Kasumi-1 (cell line): ENCODE measurements at regions not wholly inside any gene's neighbourhood (a gene's known extent, or its start where the extent isn't known, plus 50 kb on each side); places are given as distances from the start of the nearest gene placed in this dataset.

Source experiments
- DNase-seq, 2 experiments: peaks; one replicate each; lab custom pipeline; 2025; lab: John Stamatoyannopoulos, UW

DNA sequence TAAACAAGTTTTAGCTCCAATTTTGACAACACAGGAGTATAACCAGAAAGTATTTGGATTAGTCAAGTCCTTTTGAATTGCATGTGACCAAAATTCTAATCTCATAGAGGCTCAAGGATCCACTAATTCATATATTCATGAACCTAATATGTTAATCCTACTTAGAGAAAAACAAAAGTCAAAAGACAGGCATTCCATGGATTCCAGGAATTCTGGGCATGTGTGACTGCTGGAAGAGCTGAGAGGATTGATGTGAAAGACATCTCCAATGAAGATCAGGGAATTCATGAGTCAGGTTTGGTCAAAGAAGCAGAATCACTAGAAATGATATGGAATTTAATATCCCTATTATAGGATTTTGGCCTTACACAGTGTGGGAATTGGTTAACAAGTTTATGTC is 1494.6 kb upstream of the DDX18 start:
- no peak for DNase-seq

GRCh38 chr2:116329280-116329679 is 1485.2 kb upstream of the DDX18 start:
- no peak for DNase-seq

DNA sequence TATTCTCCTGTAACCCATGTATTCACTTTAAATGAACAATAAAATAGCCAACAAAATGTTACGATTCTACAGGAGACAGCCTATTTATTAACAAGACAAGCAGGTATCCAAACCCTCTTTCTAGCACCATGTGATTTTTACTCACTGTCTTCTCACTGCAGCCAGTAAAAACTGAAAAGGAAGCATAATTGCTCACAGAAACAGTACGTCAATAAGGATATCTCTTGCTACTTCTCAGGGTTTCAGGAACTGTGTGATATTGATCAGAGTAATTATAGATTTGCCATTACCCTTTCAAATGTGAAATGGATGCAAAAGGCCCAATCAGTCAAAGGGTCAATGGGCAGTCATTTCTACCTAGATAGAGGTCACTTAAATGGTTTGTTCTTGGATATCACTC is 1473.8 kb upstream of the DDX18 start:
- DNase-seq = no peak

- no peak for DNase-seq
Measured at GRCh38 chr2:116366212-116366611, 1448.3 kb upstream of the DDX18 start.

DNA sequence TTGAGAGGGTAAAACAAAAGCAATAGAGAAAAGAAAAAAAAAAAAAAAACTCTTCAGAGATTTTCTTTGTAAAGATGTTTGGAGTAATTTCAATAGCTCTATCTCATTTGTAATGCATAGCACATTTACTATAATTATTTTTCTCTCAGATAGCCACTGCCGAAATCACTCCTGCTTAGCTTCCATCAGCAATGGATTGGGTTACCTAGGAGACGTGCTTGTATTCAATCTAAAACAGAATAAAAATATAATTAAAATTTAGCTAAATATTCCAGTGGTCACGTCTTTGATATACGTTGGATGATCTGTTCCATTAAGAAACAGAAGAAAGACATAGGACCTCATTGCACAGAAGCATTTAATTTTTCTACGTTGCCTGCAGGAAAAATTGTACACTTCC is 1435.7 kb upstream of the DDX18 start:
- DNase-seq = no peak

DNA sequence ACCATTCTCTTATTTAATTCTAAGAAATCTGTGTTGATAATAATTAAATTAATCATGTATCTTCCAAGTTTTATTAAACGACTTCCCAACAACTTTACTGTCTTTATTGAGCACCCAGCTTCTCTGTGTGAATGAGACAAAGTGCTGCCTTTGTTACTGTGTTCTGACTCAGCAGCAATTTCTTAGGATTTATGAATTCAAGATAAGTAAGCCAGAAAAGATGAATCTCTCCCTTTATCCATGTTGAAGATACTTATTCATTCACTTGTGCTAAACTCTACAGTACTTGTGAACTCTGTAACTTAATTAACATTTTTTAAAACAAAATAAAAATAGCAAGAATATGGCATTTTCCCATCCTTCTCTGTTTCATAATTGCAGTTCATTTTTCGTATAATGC is 1403.3 kb upstream of the DDX18 start:
- no peak for DNase-seq

DNA sequence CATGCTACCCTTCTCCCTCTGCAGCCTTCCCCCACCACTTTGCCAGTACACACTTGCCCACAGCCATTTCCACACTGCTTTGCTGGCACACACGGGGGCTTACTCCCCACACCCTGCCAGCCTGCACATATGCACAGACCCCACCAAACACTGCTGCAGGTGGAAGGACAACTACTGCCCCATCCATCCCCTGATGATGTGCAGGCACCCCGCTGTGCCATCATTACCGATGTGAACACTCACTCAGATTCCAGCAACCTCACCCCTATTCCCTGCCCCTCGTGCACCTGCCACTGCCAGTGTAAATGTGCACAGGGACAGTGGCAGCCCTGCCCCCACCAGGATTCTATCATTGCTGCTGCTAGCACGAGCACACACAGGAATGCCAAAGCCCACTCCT is 1400.8 kb upstream of the DDX18 start:
- no peak for DNase-seq

DNA sequence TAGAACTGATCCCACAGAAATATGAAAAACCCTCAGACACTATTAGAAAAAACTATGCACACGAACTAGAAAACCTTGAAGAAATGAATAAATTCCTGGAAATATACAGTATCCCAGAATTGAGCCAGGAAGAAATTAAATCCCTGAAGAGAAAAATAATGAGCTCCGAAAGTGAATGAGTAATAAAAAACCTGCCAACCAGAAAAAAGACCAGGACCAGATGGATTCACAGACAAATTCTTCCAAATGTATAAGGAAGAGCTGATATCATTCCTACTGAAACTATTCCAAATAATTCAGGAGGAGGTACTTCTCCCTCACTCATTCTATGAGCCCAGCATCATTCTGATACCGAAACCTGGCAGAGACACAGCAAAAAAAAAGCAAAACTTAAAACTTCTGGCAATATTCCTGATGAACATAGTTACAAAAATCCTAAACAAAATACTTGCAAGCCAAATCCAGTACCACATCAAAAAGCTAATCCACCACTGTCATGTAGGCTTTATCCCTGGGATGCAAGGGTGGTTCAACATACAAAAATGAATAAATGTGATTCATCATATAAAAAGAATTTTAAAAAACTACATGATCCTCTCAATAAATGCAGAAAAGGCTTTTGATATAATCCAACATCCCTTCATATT is 1397.6 kb upstream of the DDX18 start:
- no peak for DNase-seq

DNA sequence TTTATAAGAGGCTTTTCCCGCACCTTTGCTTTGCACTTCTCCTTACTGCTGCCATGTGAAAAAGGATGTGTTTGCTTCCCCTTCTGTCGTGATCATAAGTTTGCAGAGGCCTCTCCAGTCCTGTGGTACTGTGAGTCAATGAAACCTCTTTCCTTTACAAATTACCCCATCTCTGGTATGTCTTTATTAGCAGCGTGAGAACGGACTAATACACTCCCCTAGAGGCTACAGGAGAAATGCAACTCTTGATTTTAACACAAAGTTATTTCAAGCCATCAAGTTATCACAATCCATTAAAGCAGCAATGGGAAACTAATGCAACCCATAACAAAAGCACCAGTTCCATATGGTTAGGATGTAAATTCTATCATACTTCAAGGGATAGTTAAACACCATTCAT is 1378.8 kb upstream of the DDX18 start:
- peak; percentile 63 to 66 for DNase-seq

GRCh38 chr2:116440104-116440653 is 1374.3 kb upstream of the DDX18 start:
- DNase-seq = no peak

GRCh38 chr2:116442418-116442817 is 1372.1 kb upstream of the DDX18 start:
- DNase-seq = no peak

DNA sequence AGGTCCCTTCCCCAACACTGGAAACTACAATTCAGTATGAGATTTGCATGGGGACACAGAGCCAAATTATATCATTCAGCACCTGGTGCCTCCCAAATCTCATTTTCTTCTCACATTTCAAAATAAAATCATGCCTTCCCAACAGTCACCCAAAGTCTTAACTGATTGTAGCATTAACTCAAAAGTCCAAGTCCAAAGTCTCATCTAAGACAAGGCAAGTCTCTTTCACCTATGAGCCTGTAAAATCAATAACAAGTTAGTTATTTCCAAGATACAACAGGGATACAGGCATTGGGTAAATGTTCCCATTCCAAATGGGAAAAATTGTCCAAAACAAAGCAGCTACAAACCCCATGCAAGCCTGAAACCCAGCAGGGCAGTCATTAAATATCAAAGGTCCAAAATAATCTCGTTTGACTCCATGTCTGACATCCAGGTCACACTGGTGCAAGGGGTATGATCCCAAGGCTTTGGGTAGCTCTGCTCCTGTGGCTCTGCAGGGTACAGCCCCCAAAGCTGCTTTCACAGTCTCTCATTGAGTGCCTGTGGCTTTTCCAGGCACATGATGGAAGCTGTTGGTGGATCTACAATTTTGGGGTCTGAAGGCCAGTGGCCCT is 1370.1 kb upstream of the DDX18 start:
- no peak for DNase-seq

GRCh38 chr2:116450990-116451389 is 1363.5 kb upstream of the DDX18 start:
- DNase-seq = no peak

GRCh38 chr2:116452651-116453050 is 1361.8 kb upstream of the DDX18 start:
- DNase-seq = no peak

DNA sequence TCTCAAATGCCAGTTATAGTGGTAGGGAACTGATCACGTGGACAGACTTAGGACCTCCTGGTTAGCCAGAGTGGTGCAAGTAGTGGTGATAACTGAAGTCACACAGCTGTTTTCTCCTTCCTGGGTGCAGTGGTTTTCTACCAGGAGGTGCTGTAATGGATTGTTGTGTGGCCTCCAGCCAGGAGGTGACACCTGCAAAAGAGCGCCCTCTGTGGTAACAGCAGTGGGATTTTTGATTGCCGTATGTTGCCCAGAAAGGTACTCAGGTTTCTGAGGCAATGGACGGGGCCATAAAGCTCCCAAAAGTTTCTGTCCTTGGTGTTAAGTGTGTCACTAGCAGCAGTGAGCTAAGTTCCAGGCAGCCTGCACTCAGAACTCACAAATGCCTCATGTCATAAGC is 1358.1 kb upstream of the DDX18 start:
- DNase-seq = no peak

DNA sequence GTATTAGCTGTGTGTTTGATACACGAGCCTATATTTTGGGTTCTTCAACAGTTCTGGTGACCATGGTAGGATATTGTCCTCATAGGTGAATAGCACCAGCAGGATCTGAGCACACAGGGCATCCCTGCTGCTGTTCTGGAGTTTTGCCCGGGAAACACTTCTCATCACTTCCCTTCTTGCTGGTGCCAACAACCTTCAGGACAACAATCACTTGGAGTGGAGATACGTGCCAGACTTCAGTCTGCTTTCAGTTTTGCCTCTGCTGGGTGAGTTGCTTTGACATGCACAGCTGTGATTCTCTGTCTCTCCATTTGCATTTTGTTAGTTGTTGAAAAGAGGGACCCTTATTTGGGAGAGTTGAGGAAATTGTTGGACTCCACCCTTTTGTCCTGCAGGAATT is 1347.2 kb upstream of the DDX18 start:
- no peak for DNase-seq

- no peak for DNase-seq
Measured at GRCh38 chr2:116477229-116477628, 1337.3 kb upstream of the DDX18 start.

- no peak for DNase-seq
Measured at GRCh38 chr2:116487336-116487735, 1327.2 kb upstream of the DDX18 start.

- DNase-seq = no peak
Measured at GRCh38 chr2:116489292-116489691, 1325.2 kb upstream of the DDX18 start.

DNA sequence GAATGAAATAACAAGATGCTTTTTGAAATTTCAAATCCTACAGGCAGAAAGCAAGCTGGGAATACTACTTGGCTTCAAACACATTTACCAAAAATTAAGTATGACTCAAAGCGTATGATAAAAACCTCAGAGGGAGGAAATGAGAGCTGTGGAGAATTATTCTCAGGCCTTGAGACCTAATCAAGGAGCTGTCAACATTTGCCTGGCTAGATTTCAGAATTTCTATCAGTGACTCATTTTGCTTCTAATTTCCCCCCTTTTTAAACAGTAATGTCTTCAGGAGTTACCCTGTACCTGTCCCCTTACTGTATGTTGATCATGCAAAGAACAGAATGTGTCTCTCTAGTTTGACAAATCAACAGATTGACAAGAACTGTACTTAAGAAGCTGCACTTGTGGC is 1324.5 kb upstream of the DDX18 start:
- DNase-seq = no peak

DNA sequence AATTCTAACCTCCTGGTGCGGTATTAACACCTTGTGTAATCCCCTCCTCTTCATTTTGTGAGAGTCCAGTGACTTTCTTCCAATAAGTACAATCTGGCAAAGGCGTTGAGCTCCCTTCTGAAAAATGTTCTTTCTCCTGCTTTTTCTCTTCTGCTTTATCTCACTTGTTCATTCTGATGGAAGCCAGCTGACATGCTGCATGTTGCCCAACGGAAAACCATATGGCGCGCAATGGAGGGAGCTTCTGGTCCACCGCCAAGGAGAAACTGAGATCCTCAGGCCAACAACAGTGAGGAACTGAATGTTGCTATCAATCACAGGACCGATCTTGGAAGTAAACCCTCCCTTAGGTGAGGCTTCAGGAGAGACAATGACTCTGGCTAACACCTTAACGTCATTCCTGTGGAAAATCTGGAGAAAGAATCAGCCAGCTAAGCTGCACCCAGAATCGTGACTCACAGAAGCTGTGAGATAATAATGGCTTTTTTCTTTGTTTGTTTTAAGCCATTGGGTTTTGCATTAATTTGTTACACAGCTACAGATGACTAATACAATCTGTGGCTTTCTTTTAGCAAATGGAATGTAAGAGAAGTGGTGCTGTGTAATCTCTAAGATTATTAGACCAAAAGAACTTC is 1323.9 kb upstream of the DDX18 start:
- no peak for DNase-seq

- no peak for DNase-seq
Measured at GRCh38 chr2:116491292-116491691, 1323.2 kb upstream of the DDX18 start.

DNA sequence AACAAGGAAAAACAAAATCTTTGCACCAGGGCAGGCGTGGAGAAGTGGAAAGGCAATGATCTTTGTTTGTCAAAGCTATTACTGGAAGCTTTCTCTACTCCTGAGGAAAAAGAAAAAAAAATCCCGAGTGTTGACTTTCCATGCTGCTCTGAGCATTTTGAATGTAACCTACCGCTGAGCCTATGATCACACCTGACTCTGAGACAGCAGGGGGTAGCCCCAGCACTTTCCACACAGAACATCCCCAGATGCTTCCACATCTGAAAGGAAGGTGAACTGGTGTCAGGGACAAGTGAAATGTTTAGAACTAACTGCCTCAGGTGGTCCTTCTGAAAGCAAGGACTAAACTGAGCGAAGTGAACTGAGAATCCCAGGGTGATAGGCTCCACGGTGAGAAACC is 1315.1 kb upstream of the DDX18 start:
- no peak for DNase-seq
